Adrenal gland (tissue), 5 donors: ENCODE measurements at regions not wholly inside any gene's neighbourhood (a gene's known extent, or its start where the extent isn't known, plus 50 kb on each side); places are given as distances from the start of the nearest gene placed in this dataset.

Experiments
- POLR2A ChIP-seq, 2 donors: fragments of 450-650 bp; IDR thresholded peaks; one replicate each; pipeline ENCODE4 v1.6.1; 2017; ENCODE audit warnings: antibody characterized with exemption in 2 of 2, mild to moderate bottlenecking in 2 of 2, moderate library complexity in 1 of 2
- TF ChIP-seq, protein P1 (sequence below), 6 experiments: fragments of 450-650 bp in 4 of 6; fragments of 200-600 bp in 2 of 6; sonication (generic) in 1 of 6; IDR thresholded peaks; 1 replicate in 5 of 6; 2 replicates in 1 of 6; pipeline versions ENCODE4 v1.5.1 to v1.8.0; 2016 to 2021; ENCODE audit warnings: antibody characterized with exemption in 6 of 6, mild to moderate bottlenecking in 2 of 6, moderate library complexity in 1 of 6
- donor health status: DM: no; HTN: no; CAD: no.

DNA sequence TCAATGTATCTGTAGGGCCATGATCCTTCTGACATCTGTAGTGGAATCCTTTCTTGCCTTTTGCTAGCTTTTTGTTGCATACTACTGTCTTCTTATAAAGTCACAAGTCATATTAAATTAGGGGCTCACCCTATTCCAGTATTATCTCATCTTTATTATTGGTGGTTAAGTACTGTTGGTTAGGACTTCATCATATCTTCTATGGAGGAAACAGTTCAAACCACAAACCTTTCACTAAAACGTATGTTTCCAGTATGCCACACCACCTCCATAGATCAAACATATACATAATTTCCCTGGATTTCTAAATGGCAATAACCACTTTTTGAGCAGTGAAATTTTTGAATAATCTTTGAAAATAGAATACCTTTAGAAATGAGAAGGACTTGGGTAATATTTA lies 62.8 kb upstream of the PCDH9 start:
- TF ChIP-seq, protein P1, sequence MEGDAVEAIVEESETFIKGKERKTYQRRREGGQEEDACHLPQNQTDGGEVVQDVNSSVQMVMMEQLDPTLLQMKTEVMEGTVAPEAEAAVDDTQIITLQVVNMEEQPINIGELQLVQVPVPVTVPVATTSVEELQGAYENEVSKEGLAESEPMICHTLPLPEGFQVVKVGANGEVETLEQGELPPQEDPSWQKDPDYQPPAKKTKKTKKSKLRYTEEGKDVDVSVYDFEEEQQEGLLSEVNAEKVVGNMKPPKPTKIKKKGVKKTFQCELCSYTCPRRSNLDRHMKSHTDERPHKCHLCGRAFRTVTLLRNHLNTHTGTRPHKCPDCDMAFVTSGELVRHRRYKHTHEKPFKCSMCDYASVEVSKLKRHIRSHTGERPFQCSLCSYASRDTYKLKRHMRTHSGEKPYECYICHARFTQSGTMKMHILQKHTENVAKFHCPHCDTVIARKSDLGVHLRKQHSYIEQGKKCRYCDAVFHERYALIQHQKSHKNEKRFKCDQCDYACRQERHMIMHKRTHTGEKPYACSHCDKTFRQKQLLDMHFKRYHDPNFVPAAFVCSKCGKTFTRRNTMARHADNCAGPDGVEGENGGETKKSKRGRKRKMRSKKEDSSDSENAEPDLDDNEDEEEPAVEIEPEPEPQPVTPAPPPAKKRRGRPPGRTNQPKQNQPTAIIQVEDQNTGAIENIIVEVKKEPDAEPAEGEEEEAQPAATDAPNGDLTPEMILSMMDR (IDR thresholded peaks at IDR 0.05), result no peak
- TF ChIP-seq POLR2A (IDR thresholded peaks at IDR 0.05), result no peak
